HG03354 (cell line): ENCODE measurements at regions not wholly inside any gene's neighbourhood (a gene's known extent, or its start where the extent isn't known, plus 50 kb on each side); places are given as distances from the start of the nearest gene placed in this dataset.

Experiments
- ATAC-seq: cut with Tn5 transposase; IDR thresholded peaks from one replicate; pipeline ENCODE4 v1.9.1; 2021; ENCODE audit warnings: mild to moderate bottlenecking; ENCODE audit not compliant: unreplicated experiment, poor library complexity, severe bottlenecking

GRCh38 chr4:124540014-124540413 is 172.5 kb downstream of the ANKRD50 start:
- ATAC-seq: no peak

DNA sequence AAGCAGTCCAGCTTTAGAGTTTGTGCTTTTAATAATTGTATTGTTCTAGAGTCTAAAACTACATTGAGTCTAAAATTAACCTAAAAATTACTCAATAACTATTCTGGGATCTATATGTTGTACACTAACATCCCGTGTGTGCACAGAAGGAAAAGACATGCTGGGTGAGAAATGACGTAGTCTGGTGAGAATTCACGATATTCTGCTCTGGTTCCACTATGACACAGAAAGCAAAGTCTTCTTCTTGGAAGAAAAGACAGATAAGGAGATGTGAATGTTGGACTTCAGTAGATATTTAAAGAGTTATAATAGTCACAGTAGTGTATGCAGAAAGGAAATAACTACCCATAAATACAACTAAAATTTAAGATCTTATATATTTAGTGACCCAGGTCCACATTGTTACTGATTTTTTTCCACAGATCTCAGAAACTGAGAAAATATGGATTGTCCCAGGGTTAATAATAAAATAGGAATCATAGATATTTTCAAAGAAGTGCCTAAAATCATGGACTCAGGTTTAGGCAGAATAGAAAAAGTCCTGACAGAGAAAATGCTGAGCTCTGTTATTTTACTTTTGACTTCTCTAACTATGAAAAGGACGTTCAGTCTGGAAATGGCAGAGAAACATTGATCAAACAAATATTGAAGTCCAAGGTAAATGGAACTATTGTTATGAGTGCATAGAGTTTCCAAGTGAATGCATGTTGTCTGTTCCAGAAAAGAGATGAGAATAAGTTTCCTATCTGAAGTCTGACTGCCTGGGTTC is 170.7 kb downstream of the ANKRD50 start:
- ATAC-seq: no peak

DNA sequence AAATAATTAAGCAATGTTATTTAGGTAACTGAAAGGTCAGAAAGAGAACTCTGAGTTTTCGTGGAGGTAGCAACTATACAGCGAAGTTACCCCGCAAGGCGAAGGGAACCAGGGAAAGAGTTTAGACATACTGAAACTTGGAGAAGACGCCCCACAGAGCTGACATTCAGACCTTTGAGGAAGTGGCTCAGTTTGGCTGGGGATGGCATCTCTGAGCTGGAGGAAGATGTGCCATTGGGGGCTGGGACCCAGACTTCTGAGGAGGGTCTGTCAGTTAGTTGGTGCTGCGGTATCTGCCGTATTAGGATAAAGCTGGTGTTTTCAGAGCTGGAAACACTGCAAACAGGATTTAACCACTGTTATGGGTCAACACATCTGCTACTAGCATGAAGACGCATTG is 156.6 kb downstream of the ANKRD50 start:
- no peak for ATAC-seq

GRCh38 chr4:124564121-124564520 is 148.4 kb downstream of the ANKRD50 start:
- ATAC-seq: no peak

- ATAC-seq: no peak
Observed at GRCh38 chr4:124565371-124565770, 147.2 kb downstream of the ANKRD50 start.

DNA sequence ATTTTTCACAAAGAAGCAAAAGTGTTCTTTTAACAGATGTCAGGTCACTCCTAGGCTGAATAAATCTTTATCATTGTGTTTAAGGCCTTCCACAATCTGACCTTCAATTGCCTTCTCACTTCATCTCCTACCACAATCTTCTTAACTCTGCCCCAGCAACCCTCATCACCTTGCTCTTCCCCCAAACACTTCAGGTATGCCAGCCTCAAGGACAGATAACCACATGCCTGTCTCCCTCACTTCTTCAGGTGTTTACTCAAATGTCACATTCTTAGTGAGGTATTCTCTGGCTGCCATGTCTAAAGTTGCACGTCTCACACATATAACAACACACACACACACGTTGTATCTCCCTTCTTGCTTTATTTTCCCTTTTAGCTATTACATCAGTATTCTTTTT is 146.5 kb downstream of the ANKRD50 start:
- no peak for ATAC-seq

DNA sequence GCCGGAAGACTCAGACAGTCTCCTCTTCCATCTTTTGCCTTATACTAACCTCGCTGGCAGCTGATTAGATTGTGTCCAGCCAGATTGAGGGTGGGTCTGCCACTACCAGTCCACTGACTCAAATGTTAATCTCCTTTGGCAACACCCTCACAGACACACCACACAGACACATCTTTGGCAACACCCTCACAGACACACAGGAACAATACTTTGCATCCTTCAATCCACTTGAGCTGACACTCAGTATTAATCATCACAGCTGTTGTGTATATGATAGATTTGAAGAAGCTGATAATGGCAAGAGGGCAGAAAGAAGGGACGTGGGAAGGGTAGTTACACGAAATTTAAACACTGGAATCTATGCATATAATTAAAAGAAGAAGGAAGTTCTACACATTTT is 139.5 kb downstream of the ANKRD50 start:
- no peak for ATAC-seq

GRCh38 chr4:124579896-124580295 is 132.6 kb downstream of the ANKRD50 start:
- ATAC-seq: no peak

GRCh38 chr4:124583797-124584196 is 128.7 kb downstream of the ANKRD50 start:
- no peak for ATAC-seq

DNA sequence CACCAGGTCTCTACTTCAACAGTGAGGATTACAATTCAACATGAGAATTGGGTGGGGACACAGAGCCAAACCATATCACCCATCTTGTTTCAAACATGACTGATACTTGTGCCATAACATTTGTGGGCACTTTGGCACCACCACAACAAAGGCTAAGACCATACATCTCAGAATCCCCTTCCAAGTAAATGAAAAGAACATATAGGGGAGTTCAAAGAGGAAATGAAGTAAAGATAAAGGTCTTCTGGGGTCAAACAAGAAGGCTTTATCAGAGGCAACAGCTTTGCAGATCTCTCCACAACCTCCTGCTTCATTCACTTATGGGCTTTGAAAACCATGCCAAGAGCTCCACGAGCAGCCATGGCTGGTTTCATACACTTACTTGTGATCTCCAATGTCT is 122.7 kb downstream of the ANKRD50 start:
- no peak for ATAC-seq

GRCh38 chr4:124590480-124590879 is 122.1 kb downstream of the ANKRD50 start:
- ATAC-seq: no peak

DNA sequence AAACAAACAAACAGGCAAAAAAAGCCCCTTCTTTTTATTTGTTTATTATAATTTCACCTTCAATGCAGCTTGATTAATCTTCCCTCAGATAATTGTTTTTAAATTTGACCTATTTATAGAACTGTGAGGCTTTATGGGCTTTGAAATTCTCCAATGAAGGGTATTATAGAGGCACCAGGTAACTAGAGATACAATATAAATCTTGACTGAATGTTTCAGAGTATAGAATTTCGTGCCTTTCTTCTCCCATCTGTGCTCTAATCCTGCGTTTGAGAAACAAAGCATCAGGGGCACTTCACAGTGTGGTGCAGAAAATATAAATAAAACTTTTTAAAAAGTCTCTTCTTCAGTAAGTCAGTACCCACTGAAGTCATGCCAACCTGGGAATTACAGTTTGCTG is 120.9 kb downstream of the ANKRD50 start:
- no peak for ATAC-seq

DNA sequence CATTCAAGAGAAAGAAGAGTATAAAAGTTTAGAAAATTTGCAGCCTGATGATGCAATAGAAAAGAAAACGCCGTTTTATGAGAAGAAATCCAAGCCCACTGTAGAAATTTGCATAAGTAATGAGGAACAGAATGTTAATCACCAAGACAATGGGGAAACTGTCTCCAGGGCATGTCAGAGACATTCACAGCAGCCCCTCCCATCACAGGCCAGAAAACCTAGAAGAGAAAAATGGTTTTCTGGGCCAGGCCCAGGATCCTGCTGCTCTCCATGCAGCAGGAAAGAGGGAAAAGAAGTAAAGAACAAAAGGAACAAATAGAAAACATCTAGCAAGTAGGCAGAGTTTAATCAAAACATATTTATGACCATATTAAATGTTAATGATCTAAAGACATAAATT is 119.0 kb downstream of the ANKRD50 start:
- no peak for ATAC-seq

- no peak for ATAC-seq
Observed at GRCh38 chr4:124594945-124595344, 117.6 kb downstream of the ANKRD50 start.

GRCh38 chr4:124596816-124597215 is 115.7 kb downstream of the ANKRD50 start:
- no peak for ATAC-seq

- ATAC-seq: no peak
Observed at GRCh38 chr4:124610211-124610610, 102.3 kb downstream of the ANKRD50 start.
